GM23248 (cell line): ENCODE measurements at regions not wholly inside any gene's neighbourhood (a gene's known extent, or its start where the extent isn't known, plus 50 kb on each side); places are given as distances from the start of the nearest gene placed in this dataset.

ENCODE experiments used
- EZH2 ChIP-seq: fragments of 200-600 bp; sonication (generic); IDR thresholded peaks from 2 replicates; pipeline ENCODE4 v1.6.1; 2018; ENCODE audit warnings: antibody characterized with exemption, mild to moderate bottlenecking; ENCODE audit not compliant: insufficient read depth, poor library complexity, severe bottlenecking
- EZH2phosphoT487 ChIP-seq: fragments of 200-600 bp; sonication (generic); IDR thresholded peaks from 2 replicates; pipeline ENCODE4 v1.6.1; 2018; ENCODE audit warnings: antibody characterized with exemption, moderate library complexity, mild to moderate bottlenecking, low read depth; ENCODE audit not compliant: insufficient read depth

DNA sequence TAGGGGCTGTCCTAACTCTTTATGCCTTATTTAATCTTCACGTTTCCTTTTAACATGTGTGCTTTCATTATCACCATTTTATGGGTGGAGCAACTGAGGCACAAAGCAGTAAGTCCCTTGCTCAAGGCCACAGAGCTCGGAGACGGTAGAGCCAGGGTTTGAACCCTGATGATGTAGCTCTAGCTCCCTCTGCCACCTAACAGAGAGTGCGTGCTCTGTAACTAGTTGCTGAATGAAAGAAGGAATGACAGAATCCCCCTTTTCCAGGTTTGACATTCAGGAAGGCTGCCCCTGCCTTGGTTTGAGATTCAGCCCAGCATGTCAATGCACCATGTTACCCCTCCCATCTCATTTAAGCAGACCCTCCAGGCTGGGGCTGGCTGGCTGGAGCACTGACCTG is 193.3 kb upstream of the NAV2 start:
- TF ChIP-seq EZH2: no peak
- no peak for TF ChIP-seq EZH2phosphoT487
